Neutrophil (primary cell): ENCODE measurements at regions not wholly inside any gene's neighbourhood (a gene's known extent, or its start where the extent isn't known, plus 50 kb on each side); places are given as distances from the start of the nearest gene placed in this dataset.

Experiments used
- H3K27ac ChIP-seq: fragments of 200-600 bp; sonication (generic); 2 replicates; pipeline ENCODE4 v1.5.1; 2016; ENCODE audit warnings: mild to moderate bottlenecking, moderate library complexity
- H3K27me3 ChIP-seq: fragments of 200-600 bp; sonication (generic); 2 replicates; pipeline ENCODE4 v1.6.0; 2016; ENCODE audit warnings: mild to moderate bottlenecking
- H3K36me3 ChIP-seq: fragments of 200-600 bp; sonication (generic); 2 replicates; pipeline ENCODE4 v1.5.1; 2017
- H3K4me1 ChIP-seq, 2 experiments: fragments of 200-600 bp in 1 of 2; sonication (generic) in 1 of 2; 1 replicate in 1 of 2; 2 replicates in 1 of 2; pipeline versions ENCODE4 v1.5.1 to v1.6.1; 2013 to 2016; ENCODE audit warnings: low read depth in 1 of 2, low read length in 1 of 2, mild to moderate bottlenecking in 1 of 2, moderate library complexity in 1 of 2; ENCODE audit not compliant: control insufficient read depth in 1 of 2, insufficient read depth in 1 of 2
- H3K4me3 ChIP-seq, 2 experiments: fragments of 200-600 bp in 1 of 2; sonication (generic) in 1 of 2; 1 replicate in 1 of 2; 2 replicates in 1 of 2; pipeline ENCODE4 v1.5.1; 2013 to 2016; ENCODE audit warnings: low read depth in 1 of 2, low read length in 1 of 2, mild to moderate bottlenecking in 1 of 2, moderate library complexity in 1 of 2
- H3K9me3 ChIP-seq: fragments of 200-600 bp; sonication (generic); 2 replicates; pipeline ENCODE4 v1.5.1; 2016
- CTCF ChIP-seq: fragments of 200-600 bp; sonication (generic); IDR thresholded peaks from 2 replicates; pipeline ENCODE4 v1.5.1; 2016; ENCODE audit warnings: antibody characterized with exemption

GRCh38 chr13:26952551-26953143, 192.1 kb upstream of the GPR12 start:
- Histone ChIP-seq H3K27ac (no peak overlapping the region), H3K4me3 (no peak overlapping the region), H3K27me3 (no peaks in the 10 kb centered on the region), H3K36me3 (no peaks in the 10 kb centered on the region), H3K9me3 (no peaks in the 10 kb centered on the region), H3K4me1 (no peaks in the 10 kb centered on the region)
- TF ChIP-seq CTCF = no peak

GRCh38 chr13:26951581-26952177, 191.1 kb upstream of the GPR12 start:
- no peaks in the 10 kb centered on the region for H3K4me1 ChIP-seq

GRCh38 chr13:26950968-26951367, 190.4 kb upstream of the GPR12 start:
- Histone ChIP-seq H3K36me3 (no peaks in the 10 kb centered on the region), H3K27ac (no peak overlapping the region), H3K9me3 (no peaks in the 10 kb centered on the region), H3K4me3 (no peak overlapping the region), H3K4me1 (no peaks in the 10 kb centered on the region), H3K27me3 (no peaks in the 10 kb centered on the region)
- TF ChIP-seq CTCF = no peak

More at GRCh38 chr13:26951581-26952177, 191.1 kb upstream of the GPR12 start:
- no peak for TF ChIP-seq CTCF
- H3K27me3 ChIP-seq = no peaks in the 10 kb centered on the region
- no peak overlapping the region for H3K4me3 ChIP-seq
- no peaks in the 10 kb centered on the region for H3K9me3 ChIP-seq
- H3K27ac ChIP-seq = no peak overlapping the region
- H3K36me3 ChIP-seq = no peaks in the 10 kb centered on the region

GRCh38 chr13:26950546-26950945, 190.0 kb upstream of the GPR12 start:
- no peak for TF ChIP-seq CTCF
- Histone ChIP-seq H3K27me3 (no peaks in the 10 kb centered on the region), H3K4me3 (no peak overlapping the region), H3K4me1 (no peaks in the 10 kb centered on the region), H3K36me3 (no peaks in the 10 kb centered on the region), H3K27ac (no peak overlapping the region), H3K9me3 (no peaks in the 10 kb centered on the region)

GRCh38 chr13:26949701-26950502, 189.3 kb upstream of the GPR12 start:
- H3K9me3 ChIP-seq = no peaks in the 10 kb centered on the region
- no peak for TF ChIP-seq CTCF
- no peaks in the 10 kb centered on the region for H3K36me3 ChIP-seq
- no peaks in the 10 kb centered on the region for H3K4me1 ChIP-seq
- no peaks in the 10 kb centered on the region for H3K27me3 ChIP-seq
- H3K27ac ChIP-seq = no peak overlapping the region
- no peak overlapping the region for H3K4me3 ChIP-seq
